IPS DF 4.7 (cell line): ENCODE measurements at regions not wholly inside any gene's neighbourhood (a gene's known extent, or its start where the extent isn't known, plus 50 kb on each side); places are given as distances from the start of the nearest gene placed in this dataset.

Source experiments
- DNase-seq: peaks from one replicate; pipeline ENCODE4 v3.0.0-alpha.2; 2013; ENCODE audit warnings: low spot score; ENCODE audit errors: extremely low read depth

DNA sequence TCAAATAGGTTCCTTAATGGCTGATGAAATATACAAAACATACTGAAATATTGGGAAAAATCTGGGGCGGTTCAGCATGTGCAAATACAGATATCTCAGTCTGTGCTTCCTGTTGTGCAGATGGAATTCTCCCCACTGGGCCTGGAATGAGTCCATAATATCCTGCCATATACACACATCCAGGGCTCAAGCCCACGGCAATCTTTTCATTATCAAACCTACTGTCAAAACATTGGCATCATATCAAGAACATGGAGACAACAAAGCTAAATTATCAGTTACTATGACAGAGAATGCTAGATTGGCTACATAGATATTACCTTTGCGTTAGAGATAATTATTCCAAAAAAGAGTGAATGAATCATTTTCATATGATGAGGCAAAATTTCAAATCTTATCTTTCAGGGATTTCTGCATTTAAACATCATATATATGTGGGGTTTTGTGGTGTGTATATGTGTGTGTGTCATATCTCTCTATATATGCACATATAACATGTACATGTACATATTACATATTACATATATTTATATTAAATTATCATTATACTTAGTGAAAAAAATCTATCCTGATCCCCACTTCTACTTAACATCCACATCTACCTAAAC, 713.3 kb downstream of the GBE1 start:
- no peak for DNase-seq

DNA sequence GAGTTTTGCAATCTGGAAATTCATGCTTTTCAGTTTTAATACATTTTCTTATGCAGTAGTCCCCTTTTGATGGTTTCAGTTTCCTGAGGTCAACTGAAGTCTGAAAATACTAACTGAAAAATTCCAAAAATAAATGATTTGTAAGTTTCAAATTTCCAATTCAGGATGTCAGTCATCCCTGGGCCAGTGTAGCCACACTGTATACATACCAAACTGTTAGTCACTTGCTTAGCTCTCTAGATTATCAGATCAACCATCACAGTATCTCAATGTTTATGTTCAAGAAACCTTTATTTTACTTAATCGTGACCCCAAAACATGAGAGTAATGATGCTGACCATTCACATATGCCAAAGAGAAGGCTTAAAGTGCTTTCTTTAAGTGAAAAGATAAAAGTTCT, 715.5 kb downstream of the GBE1 start:
- DNase-seq = no peak

DNA sequence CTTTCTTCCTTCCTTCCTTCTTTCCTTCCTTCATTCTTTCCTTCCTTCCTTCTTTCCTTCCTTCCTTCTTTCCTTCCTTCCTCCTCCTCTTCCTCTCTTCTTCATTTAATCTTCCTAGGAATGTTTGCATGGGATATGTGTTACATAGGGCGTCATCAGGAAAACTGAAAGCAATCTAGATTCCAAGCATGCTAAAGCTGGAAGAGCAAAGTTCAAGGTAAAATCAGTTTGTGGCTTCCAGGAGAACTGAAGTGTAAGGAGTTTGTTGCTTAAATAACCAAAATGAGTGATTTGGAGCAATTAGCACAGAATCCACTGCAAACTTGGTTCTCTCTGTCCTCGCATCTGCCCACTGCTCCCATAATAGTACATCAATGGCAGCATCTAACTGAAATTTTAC, 716.2 kb downstream of the GBE1 start:
- no peak for DNase-seq

DNA sequence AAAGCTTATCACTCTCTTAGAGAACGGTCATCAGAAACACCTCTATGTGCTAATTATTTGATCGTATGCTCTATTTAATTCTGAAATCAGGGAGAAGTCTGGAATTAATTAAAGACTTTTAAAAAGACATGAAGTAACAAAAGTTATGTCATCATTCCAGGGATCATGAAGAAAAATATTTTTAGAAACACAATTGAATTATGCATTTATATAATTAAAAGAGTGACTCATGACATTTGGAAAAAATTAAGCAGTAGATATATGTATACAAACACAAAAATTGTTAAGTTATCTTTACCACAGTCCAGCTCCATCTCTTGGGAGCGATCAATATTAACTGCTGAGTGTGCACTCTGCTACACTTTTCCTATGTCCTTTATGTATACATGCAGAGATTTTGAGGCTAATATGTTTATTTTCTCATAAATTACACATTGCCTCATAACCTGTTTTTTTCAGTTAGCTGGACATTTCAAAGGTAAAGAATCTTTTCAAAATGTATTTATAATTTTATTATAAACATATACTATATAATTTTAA, 717.7 kb downstream of the GBE1 start:
- DNase-seq = no peak

DNA sequence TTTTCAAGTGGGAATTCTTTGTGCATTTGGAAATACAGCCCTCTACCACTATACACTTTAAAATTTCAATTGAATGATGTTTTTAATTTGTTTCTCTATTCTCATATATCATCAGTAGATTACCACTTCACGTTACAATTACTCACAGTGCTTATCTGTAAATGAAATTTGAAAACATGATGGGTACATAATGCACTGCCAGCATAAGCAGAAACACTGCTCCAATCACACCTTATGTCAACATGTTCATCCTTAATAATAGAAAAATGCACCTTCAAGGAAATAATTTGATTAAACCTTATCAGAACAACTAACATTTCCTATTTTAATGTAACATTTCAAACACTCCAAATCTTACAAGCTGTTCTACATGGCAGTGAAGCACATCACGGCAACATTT, 718.4 kb downstream of the GBE1 start:
- DNase-seq = no peak

DNA sequence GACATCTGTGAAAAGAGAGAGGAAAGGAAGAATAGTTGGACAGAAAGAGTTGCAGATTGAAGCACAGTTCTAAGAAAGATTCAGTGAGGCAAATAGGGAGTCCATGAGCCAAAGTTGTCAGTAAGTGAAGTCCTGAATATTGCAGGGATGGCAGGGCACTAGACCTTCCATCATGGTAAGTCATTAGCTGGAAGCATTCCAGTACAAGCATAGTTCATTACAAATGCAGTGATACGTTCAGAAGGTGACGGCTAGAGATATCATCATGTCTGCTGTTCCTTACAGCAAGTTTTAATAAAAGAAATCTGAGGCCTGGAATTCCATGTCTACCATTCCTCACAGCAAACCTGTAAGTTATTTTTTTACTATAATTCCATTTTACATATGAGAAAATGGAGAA, 720.1 kb downstream of the GBE1 start:
- DNase-seq = no peak

DNA sequence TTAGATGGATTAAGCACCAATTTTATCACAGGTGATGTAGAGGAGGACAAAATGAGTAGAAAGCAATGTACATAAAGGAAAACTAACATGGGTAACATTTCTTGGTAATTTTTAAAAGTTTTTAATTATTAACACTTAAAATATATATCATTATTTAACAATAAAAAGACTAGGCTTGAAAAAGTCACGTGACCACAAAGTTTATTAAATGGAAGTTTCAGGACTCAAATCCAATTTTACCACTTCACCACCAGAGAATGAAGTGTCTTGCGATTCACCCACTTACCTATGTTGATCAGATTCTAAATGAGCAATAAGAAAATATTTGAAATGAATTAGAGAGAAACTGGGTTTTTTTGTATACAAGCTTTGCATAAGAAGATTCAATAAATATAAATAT, 721.3 kb downstream of the GBE1 start:
- DNase-seq = no peak

DNA sequence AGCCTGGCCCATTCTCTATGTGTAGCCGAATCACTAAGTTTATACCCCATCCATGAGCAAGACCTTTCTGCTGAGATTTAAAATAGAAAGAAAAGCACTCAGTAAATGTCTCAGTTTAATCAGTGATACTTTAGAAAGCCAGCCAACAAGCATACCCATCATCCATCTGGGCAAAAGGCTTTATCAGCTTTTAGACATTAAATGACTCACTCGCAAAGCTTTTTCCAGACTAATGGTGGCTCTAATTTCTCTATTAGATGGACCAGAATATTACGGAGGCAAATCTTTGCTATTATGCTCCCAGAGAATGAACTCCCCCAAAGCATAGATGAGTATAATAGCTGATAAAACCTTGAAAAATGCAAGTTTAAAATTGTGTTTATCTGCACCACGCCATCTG, 727.8 kb downstream of the GBE1 start:
- DNase-seq = no peak

DNA sequence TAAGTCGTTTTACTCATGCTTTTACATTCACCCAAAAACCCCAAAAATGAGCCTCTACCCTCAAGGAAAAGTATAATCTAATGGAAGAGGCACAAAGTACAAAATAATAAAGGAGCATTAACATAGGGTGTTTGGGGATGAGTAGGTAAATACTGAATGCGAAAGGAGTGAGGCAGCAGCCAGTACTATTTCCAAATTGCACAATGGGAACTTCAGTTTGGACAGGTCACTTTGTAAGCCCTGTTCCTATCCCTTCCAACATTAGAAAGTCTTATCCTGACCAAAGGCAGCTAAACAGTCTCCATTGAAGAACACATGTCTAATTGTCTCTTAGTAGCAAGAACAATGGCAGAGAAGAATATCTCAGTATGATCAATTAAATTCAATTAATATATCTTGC, 728.3 kb downstream of the GBE1 start:
- DNase-seq = no peak

DNA sequence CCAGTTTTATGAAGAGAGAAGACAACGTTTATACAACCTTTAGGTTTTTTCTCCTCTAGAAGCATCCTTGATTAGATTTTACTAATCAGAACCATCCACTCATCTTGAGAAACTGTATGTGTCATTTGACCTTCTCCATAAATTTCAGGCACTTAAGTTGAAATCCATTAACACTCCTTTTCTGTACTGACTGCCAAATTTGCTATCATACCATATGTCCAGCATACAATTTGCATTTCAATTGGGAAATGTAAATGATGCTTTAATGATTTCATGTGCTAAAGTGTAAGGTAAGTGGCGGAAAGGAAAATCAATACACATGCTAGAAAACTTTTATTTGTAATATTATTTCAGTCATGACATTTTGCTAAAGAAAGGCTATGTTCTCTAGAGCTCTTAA, 731.6 kb downstream of the GBE1 start:
- no peak for DNase-seq

DNA sequence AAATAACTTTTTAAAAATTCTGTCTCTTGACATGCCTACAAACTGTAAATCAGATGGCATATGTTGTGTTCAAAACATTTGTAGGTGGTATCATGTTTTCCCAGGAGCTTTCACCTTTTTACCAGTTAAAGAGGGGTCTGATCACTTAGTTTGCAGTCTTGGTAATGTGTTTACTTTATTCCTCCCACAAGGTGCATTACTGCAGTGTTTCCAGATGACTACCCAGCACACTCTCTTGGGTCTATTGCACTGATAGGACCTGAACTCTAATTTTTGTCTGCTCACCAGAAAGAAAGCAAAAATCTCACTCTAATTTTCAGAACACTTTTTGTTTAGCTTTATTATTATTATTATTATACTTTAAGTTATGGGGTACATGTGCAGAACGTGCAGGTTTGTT, 734.1 kb downstream of the GBE1 start:
- no peak for DNase-seq

DNA sequence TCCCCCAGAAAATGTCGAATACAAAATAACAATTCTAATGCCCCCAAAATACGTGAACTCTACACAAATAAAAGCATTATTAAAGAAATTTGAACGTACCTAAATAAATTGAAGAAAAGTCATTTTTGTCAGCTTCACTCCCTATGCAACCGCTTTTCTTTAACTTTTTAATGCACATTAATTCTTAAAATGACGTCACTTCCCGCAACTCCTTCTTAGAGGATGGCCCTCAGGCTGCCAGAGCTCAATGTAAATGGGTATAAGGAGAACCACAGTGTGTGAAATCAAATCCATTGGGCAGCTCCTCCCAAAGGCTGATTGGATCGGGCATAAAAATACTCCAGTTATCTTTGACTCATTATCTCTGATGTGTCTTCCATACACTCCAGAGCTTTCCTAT, 736.9 kb downstream of the GBE1 start:
- DNase-seq = no peak

DNA sequence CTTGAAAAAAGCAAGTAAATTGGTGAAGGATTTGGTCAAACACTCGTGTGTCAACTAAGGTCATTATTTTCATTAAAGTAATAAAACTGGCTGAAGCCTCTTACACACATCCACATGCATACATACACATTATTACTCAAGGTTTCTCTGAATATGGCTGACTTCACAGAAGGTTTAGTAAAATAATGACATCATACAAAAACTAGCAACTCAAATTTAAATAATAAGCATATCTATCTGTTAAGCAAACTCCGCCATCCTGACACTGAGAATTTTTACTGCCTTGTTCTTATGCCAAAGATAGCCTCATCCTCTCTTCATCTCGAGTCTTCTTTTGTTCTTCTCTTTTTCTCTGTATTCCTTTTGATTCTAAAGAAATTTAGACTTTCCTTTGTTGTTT, 739.1 kb downstream of the GBE1 start:
- no peak for DNase-seq

DNA sequence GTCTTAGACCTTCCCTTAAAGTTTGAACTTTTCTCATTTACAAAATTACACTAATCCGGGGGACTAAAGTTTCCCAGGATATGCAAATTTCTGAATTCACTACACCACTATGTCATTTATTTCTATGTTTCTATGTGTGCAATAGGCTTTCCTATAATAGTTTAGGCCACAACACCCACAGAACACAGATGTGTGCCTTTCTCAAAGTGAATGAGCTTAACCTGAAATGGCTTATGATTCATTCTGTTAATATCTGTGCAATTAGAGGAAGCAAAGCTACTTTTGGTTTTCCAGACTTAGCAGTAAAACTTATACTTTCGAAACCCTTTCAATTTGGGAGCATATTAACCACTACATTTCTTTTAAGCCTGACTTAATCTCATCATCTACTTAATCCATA, 748.1 kb downstream of the GBE1 start:
- no peak for DNase-seq

DNA sequence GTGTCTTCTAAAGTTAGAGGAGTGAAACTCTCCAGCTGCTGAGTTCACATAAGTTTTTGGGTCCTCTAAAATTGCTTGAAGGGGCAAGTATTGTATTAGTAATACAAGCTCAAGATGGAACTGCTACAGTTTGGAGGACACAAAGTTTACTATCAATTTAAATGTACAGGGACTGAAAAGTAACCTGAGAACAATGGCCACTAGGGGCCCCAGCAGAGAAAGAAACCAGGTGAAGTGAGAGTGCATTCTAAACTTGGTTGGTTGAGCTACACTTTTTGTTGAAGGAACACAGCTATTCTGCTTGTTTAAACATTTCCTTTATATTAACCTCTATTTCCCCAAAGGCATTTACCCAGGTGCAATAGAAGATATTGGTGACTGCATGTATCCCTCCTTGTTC, 755.5 kb downstream of the GBE1 start:
- no peak for DNase-seq

DNA sequence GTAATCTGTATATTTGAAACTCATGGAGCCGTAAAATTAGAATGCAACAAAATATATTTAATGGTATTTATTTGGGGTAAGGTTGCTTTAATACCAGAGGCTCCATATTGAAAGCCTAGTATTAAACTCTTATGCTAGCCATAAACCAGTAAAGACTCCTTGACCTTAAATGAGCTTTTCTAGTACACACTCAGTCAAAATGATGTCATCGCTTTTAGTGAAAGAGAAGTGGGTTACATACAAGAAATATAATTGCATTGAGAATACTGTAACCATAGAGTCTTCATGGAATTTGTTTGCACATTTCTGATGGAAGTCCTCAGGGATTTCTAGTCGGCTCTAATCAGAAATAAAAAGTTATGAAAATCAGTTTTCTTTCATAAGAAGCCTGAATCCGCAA, 757.6 kb downstream of the GBE1 start:
- DNase-seq = no peak

DNA sequence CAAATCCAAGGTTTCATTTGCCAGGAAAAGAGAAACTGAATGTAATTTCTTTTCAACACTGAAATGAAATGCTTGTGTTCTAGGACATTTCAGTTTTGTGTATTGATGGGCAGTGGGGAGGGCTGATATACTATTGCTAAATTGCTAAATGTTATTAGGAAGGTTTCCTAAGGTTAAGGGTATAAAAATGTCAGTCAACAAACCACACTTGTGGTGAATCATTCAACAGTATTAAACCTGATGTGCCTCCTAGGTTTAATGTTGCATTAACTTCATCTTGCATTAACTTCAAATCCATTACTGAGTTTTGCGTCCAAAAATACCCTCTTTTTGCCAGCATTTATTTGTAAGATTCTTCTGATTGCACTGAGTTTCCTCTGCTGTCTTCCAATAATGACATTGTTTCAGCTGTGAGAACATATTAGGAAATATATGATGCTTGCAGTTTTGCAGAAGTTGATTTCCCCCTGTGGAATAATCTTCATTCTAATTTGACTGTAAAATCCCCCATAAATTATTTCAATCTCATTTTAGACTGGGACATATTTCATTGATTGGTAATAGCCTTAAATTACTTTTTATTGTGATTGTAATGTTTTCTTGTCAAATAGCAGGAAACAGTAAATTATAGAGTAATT, 758.3 kb downstream of the GBE1 start:
- no peak for DNase-seq

DNA sequence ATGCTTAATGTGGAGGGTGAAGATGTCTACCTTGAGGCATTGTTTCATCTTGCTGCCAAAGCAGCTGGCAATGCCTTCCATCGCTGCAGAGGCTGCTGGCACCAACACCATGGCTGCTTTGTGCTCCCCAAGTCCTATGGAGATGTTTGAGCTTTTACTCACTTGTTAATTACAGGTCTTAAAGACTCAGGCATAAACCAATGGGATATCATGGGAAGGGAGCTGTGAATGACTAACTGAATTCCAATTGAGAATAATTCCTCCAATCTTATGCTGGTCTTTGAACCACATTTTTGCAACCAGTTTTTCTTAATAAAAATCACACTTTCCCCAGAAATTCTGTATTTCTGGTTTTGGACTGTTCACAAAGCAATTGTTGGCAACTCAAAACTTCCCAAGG, 762.0 kb downstream of the GBE1 start:
- no peak for DNase-seq

DNA sequence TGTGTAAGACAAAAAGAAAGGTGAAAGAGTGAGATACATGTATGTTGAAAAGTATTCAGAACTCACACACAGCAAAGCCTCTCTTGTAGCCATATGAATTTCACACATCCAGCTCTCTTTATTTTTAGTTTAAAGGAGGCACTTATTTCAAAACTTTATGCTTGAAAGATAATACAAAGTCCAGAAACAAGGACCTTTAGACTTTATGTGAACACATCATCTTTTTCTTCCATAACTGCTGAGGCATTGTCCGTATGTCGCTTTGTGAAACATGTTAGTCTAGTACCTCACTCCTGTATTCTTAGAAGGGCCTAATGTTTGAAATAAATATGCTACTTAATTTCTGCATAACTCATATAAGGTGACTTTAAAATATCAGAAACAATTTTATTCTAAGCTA, 763.4 kb downstream of the GBE1 start:
- DNase-seq = no peak

DNA sequence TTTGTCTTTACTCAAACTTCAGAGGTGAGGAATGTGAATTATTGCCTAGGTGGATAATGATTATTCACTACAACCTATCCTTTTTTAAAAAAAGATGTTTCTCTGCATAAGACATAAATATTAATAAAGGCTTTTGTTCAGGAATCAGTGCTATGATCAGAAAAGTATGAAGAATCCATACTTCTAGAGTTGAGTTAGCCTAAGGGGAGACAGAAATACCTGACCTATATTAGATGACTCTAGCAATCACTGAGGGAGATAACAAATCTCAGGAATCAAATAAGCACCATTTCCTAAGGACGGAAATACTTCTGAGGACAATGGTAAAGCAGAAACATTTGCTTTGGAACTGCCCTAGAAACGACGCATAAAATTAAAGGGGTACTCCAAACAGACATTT, 763.8 kb downstream of the GBE1 start:
- DNase-seq = no peak

DNA sequence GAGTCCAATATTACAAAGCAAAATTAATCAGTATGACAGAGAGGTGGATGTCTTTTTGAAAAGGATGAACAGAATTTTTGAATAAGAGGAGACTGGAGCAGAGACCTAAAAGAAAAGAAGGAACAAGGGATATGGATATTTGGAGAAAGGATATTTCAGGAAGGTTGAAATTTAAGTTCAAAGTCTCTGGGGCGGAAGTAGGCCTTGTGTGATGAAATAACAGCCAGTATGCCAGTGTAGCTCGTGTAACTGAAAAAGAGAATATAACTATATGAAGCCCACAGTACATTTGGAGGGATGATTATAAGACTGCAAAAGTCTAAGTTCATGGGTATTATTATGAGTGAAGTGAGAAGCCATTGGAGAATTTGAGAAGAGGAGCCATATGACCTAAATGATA, 766.7 kb downstream of the GBE1 start:
- DNase-seq = no peak

DNA sequence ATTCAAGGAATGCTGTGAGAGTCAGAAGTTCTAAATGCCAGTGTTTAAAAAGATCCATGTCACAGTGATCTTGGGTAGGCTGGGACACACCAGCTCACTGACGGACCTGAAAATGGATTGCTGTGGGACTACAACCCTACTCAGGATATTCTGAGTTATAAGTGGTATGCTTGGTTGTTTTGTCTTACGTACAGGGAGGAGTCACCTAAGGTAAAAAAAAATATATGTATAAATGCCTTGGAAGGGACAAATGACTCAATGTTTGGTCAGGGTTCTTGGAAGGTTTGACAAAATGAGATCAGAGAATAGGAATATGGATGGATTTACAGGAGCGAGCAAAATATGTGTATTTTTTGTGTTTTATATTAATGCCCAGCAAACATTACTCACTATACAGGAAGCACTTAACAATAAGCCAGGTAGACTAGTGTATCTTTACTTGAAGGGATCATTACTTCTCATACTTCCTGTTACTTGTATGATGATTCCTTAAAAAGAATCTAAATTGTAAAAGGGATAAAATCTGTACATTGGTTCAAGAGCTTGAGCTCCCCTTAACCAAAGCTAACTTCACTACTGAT, 767.3 kb downstream of the GBE1 start:
- DNase-seq = no peak
